Fibroblast of lung (primary cell): ENCODE measurements at regions not wholly inside any gene's neighbourhood (a gene's known extent, or its start where the extent isn't known, plus 50 kb on each side); places are given as distances from the start of the nearest gene placed in this dataset.

Source experiments
- DNase-seq, 2 donors: peaks; one replicate each; pipeline versions ENCODE4 v3.0.0 to v3.0.0-alpha.2; 2010; ENCODE audit warnings: low read depth in 2 of 2
- H2AFZ ChIP-seq: 2 replicates; pipeline ENCODE4 v1.5.1; 2012; ENCODE audit warnings: low read length, control low read depth, inconsistent platforms
- H3K27ac ChIP-seq: 2 replicates; pipeline ENCODE4 v1.5.1; 2011; ENCODE audit warnings: low read length, control low read depth; ENCODE audit not compliant: insufficient read depth
- H3K27me3 ChIP-seq: 2 replicates; pipeline ENCODE4 v1.5.1; 2011; ENCODE audit warnings: mild to moderate bottlenecking, low read length; ENCODE audit not compliant: control insufficient read depth, insufficient read depth
- H3K36me3 ChIP-seq: 2 replicates; pipeline ENCODE4 v1.5.1; 2011; ENCODE audit warnings: low read length; ENCODE audit not compliant: control insufficient read depth, insufficient read depth
- H3K4me1 ChIP-seq: 2 replicates; pipeline ENCODE4 v1.5.1; 2011; ENCODE audit warnings: low read length; ENCODE audit not compliant: control insufficient read depth, insufficient read depth; ENCODE audit errors: extremely low read depth
- H3K4me2 ChIP-seq: 2 replicates; pipeline ENCODE4 v1.5.1; 2011; ENCODE audit warnings: low read length, control low read depth; ENCODE audit not compliant: insufficient read depth; ENCODE audit errors: extremely low read depth
- H3K4me3 ChIP-seq, 4 experiments: fragments of 200-600 bp in 1 of 4; sonication (generic) in 1 of 4; replicated peaks in 1 of 4; 2 replicates each; pipeline ENCODE4 v1.5.1; 2011 to 2016; ENCODE audit warnings: low read length in 4 of 4, low read depth in 3 of 4, mild to moderate bottlenecking in 3 of 4, control low read depth in 2 of 4, inconsistent platforms in 1 of 4, mixed read lengths in 1 of 4; ENCODE audit not compliant: insufficient read depth in 1 of 4; ENCODE audit errors: control extremely low read depth in 1 of 4
- H3K79me2 ChIP-seq: 2 replicates; pipeline ENCODE4 v1.5.1; 2012; ENCODE audit warnings: mild to moderate bottlenecking, low read length, inconsistent platforms; ENCODE audit not compliant: control insufficient read depth, insufficient read depth
- H3K9ac ChIP-seq: 2 replicates; pipeline ENCODE4 v1.5.1; 2011; ENCODE audit warnings: mild to moderate bottlenecking, low read length, control low read depth; ENCODE audit not compliant: insufficient read depth
- H3K9me3 ChIP-seq: 2 replicates; pipeline ENCODE4 v1.5.1; 2012; ENCODE audit warnings: low read depth, low read length; ENCODE audit not compliant: control insufficient read depth, insufficient read depth
- H4K20me1 ChIP-seq: 2 replicates; pipeline ENCODE4 v1.5.1; 2011; ENCODE audit warnings: low read length; ENCODE audit not compliant: control insufficient read depth, insufficient read depth; ENCODE audit errors: extremely low read depth
- EZH2 ChIP-seq: IDR thresholded peaks from 2 replicates; pipeline ENCODE4 v1.5.1; 2012; ENCODE audit warnings: low read length, control low read depth, mild to moderate bottlenecking; ENCODE audit errors: missing control alignments
- TF ChIP-seq, protein P1 (sequence below), 2 donors: IDR thresholded peaks in 1 of 2; conservative IDR thresholded peaks in 1 of 2; 1 replicate in 1 of 2; 2 replicates in 1 of 2; pipeline ENCODE4 v1.5.1; 2011 to 2012; ENCODE audit warnings: low read length in 2 of 2, control low read depth in 1 of 2, inconsistent platforms in 1 of 2, low read depth in 1 of 2, mild to moderate bottlenecking in 1 of 2

DNA sequence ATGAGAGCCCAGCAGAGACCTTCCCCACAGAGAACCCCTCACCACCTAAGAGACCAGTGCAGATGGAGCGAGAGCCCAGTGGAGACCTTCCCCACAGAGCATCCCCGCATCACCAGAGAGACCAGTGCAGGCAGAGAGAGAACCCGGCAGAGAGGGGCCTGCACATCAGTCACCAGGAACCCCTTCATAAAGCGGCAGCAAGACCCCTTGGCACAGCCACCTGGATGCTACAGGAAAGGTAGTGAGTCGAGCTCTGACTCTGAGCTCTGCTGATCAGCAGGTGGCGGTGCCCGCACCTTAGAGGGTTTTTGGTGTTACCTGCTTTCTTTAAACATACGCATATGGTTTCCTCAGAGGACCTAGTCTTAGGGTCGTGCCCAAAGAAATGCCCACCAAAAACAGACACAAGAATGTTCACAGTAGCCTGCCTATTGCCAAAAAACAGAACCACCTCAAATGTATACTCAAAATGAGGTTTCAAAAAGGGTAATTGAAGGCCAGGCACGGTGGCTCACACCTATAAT, 678.7 kb downstream of the BRD1 start:
- no peak for DNase-seq
- Histone ChIP-seq H3K9ac (no peak overlapping the region), H3K36me3 (no peaks in the 10 kb centered on the region), H3K4me1 (no peaks in the 10 kb centered on the region), H2AFZ (no peak overlapping the region), H3K79me2 (no peaks in the 10 kb centered on the region), H3K27me3 (no peaks in the 10 kb centered on the region), H4K20me1 (no peaks in the 10 kb centered on the region), H3K4me3 (no peak overlapping the region), H3K27ac (no peak overlapping the region), H3K4me2 (no peak overlapping the region), H3K9me3 (no peaks in the 10 kb centered on the region)
- TF ChIP-seq EZH2, result no peak
- TF ChIP-seq, protein P1, sequence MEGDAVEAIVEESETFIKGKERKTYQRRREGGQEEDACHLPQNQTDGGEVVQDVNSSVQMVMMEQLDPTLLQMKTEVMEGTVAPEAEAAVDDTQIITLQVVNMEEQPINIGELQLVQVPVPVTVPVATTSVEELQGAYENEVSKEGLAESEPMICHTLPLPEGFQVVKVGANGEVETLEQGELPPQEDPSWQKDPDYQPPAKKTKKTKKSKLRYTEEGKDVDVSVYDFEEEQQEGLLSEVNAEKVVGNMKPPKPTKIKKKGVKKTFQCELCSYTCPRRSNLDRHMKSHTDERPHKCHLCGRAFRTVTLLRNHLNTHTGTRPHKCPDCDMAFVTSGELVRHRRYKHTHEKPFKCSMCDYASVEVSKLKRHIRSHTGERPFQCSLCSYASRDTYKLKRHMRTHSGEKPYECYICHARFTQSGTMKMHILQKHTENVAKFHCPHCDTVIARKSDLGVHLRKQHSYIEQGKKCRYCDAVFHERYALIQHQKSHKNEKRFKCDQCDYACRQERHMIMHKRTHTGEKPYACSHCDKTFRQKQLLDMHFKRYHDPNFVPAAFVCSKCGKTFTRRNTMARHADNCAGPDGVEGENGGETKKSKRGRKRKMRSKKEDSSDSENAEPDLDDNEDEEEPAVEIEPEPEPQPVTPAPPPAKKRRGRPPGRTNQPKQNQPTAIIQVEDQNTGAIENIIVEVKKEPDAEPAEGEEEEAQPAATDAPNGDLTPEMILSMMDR (conservative IDR thresholded peaks at IDR 0.05 in 1 of 2, IDR thresholded peaks at IDR 0.05 in 1 of 2; ENCODE audit: low read depth in 1 of 2, low read length in 2 of 2), result no peak

DNA sequence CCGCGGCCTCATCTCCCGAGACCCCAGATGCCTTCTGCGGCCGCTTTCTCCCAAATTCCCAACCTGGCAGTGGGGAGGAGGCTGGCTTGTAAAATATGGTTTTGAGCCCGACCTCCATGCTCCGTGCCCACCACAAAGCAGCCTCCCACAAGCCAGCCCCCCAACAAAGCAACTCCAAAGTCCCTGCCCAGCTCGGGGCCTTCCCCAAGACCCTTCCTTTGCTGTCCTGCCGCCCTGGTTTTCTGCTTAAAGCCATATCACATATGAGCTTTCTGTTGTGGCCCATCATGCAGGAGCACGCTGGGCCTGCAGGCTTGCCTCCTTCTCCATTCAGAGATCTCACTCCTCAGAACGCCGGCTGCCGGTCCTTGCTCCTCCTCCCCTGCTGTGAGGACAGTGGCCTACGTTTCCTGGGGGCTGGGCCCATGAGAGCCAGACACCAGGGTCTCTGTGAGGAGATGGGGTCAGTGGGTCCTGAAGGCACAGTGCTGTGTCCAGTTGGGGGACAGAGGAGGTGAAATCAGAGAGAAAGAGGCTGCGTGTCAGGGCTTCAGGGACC, 680.0 kb downstream of the BRD1 start:
- Histone ChIP-seq H3K4me3 (no peak overlapping the region), H3K4me2 (no peak overlapping the region)
- TF ChIP-seq, protein P1 (conservative IDR thresholded peaks at IDR 0.05 in 1 of 2, IDR thresholded peaks at IDR 0.05 in 1 of 2; ENCODE audit: low read depth in 1 of 2, low read length in 2 of 2), result no peak
- TF ChIP-seq EZH2, result no peak

DNA sequence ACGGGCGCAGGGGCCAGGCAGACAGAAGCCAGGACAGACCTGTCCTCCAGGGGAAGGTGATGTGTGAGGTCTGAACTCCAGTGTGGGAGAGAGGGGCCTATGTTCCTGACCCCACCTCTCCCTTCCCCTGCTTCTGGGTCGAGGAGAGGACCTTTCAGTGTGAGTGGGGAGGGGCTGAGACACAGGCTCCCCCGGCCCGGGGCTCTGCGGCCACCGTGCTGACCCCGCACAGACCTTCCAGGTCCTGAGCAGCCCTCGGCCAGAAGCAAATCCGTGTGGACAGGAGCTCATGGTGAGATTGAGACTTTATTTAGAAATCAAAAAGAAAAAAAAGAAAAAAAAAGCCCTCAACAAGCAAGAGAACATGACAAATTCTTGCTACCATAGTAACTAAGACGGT, 680.5 kb downstream of the BRD1 start:
- Histone ChIP-seq H4K20me1 (no peaks in the 10 kb centered on the region), H3K4me2 (no peak overlapping the region), H2AFZ (no peak overlapping the region), H3K4me1 (no peaks in the 10 kb centered on the region), H3K79me2 (no peaks in the 10 kb centered on the region), H3K36me3 (no peaks in the 10 kb centered on the region), H3K9me3 (no peaks in the 10 kb centered on the region), H3K27ac (no peak overlapping the region), H3K4me3 (no peak overlapping the region), H3K9ac (no peak overlapping the region), H3K27me3 (no peaks in the 10 kb centered on the region)
- DNase-seq, result no peak
- TF ChIP-seq, protein P1 (conservative IDR thresholded peaks at IDR 0.05 in 1 of 2, IDR thresholded peaks at IDR 0.05 in 1 of 2; ENCODE audit: low read depth in 1 of 2, low read length in 2 of 2), result no peak
- TF ChIP-seq EZH2, result no peak

More for the DNA sequence above, 680.0 kb downstream of the BRD1 start:
- no peaks in the 10 kb centered on the region for H3K36me3 ChIP-seq
- DNase-seq, result no peak
- no peaks in the 10 kb centered on the region for H3K9me3 ChIP-seq
- no peak overlapping the region for H2AFZ ChIP-seq
- H3K27me3 ChIP-seq, result no peaks in the 10 kb centered on the region
- H3K4me1 ChIP-seq, result no peaks in the 10 kb centered on the region
- no peak overlapping the region for H3K27ac ChIP-seq
- no peaks in the 10 kb centered on the region for H3K79me2 ChIP-seq
- no peak overlapping the region for H3K9ac ChIP-seq
- H4K20me1 ChIP-seq, result no peaks in the 10 kb centered on the region
